NCI-H460 (cell line): ENCODE measurements at regions not wholly inside any gene's neighbourhood (a gene's known extent, or its start where the extent isn't known, plus 50 kb on each side); places are given as distances from the start of the nearest gene placed in this dataset.
"Not testable (repeated sequence)": the region's sequence is repeated elsewhere in the genome, so short reads cannot be mapped to it uniquely, and the experiment has no call there.

Experiments
- DNase-seq: peaks from one replicate; pipeline ENCODE4 v3.0.0-alpha.2; 2016; ENCODE audit warnings: low read depth; ENCODE audit errors: extremely low read depth

GRCh38 chr2:47728551-47728950 is 54.4 kb upstream of the MSH6 start:
- DNase-seq, result no peak

DNA sequence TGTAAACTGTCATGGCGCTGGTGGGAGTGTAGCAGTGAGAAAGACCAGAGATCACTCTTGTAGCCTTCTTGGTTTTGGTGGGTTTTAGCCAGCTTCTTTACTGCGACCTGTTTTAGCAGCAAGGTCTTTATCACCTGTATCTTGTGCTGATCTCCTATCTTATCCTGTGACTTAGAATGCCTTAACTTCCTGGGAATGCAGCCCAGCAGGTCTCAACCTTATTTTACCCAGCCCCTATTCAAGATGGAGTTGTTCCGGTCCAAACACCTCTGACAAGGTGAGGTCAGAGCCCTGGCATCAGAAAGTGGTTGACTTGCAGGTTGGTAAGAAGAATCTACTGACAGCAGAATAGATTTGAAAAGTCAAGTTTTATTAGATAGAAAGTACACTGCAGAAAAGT is 55.0 kb upstream of the MSH6 start:
- DNase-seq, result no peak

DNA sequence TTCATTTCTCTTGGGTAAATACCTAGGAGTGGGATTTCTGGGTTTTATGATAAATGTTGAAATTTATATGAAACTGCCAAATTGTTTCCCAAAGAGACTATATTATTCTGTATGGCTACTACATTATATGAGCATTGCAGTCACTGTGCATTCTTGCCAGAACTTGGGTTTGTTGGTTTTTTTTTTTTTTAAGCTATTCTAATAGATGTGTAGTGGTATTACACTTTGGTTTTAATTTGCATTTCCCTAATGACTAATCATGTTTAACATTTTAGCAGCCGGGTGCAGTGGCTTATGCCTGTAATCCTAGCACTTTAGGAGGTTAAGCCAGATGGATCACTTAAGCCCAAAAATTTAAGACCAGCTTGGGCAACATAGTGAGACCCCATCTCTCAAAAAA is 56.0 kb upstream of the MSH6 start:
- DNase-seq, result not testable (repeated sequence)

- no peak for DNase-seq
Measured at GRCh38 chr2:47725808-47726207, 57.1 kb upstream of the MSH6 start.

- DNase-seq, result no peak
Measured at GRCh38 chr2:47724221-47724981, 58.5 kb upstream of the MSH6 start.

DNA sequence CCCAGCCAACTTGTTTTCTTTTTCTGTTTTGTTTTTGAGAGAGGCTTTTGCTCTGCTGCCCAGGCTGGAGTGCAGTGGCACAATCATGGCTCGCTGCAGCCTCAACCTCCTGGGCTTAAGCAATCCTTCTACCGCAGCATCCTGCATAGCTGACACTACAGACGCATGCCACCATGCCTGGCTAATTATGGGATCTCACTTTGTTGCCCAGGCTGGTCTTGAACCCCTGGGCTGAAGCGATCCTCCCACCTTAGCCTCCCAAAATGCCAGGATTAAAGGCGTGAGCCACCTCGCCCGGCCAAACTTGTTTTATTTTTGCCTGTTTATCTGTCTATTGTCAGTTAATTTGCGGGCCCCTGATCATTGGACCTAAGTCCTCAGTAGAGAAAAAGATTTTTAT is 61.6 kb upstream of the MSH6 start:
- no peak for DNase-seq

DNA sequence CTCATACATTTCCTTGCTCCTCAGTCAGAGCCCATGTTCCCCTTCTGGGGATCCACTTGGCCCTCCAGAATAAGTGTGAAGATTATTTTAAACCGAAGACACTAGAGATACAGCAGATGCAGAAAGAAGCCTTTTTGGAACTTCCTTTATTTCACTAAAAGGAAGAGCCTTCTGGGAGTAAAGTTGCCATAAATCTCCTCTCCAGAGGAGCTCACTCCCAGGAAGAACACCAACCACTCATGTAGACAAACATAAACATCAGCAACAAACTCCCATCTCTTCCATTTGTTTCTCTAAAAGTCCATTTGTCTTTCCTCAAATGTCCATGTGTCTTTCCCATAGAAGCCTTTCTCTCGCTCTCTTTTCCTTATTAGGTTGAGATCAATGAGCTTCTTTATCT is 62.4 kb upstream of the MSH6 start:
- no peak for DNase-seq

GRCh38 chr2:47720036-47720435 is 62.9 kb upstream of the MSH6 start:
- DNase-seq, result no peak

DNA sequence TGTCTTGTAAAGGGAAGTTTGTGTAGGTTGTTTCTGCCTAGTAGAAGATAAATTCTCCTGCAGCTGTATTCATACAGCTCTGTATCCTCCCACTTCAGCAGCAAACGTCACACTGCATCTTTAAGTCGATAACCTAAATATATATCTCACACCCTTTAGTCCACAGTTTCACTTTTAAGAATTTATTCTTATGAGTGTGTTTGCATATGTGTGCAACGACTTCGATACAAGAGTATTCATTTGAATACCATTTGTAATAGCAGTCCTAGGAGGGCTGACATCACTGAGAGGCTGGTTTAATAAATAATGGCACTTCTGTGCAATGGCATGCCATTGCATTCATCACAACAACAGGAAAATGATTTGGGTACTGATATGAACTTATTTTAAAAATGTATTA is 63.8 kb upstream of the MSH6 start:
- no peak for DNase-seq

DNA sequence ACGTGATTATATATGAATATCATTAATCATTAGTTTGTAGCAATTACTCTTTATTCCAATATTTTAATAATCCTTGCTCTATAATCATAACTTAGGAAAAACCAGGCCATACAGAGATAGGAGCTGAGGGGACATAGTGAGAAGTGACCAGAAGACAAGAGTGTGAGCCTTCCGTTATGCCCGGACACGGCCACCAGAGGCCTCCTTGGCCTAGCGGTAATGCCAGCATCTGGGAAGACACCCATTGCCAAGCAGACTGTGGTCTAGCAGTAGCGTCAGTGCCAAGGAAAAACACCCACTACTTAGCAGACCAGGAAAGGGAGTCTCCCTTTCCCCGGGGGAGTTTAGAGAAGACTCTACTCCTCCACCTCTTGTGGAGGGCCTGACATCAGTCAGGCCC is 66.6 kb upstream of the MSH6 start:
- peak; percentile 2 for DNase-seq

GRCh38 chr2:47715552-47715951 is 67.4 kb upstream of the MSH6 start:
- DNase-seq, result no peak

- DNase-seq, result no peak
Measured at GRCh38 chr2:47708801-47709499, 74.0 kb upstream of the MSH6 start.

DNA sequence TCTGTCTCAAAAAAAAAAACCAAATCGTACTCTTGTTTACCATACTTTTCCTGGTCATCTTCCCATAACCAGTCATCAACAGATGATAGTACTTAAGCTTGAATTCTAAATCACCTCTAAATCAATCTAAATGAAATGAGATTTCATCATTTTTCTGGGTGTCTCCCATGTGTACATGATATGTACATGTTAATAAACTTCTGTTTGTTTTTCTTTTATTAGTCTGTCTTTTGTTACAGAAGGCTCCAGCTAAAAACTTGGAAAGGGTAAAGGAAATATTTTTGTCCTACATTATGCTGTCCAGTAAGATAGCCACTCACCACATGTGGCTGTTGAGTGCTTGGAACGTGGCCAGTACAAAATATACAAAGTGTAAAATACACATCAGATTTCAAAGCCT is 78.7 kb upstream of the MSH6 start:
- DNase-seq, result no peak

GRCh38 chr2:47699533-47700215 is 83.3 kb upstream of the MSH6 start:
- no peak for DNase-seq

GRCh38 chr2:47698436-47698972 is 84.4 kb upstream of the MSH6 start:
- not testable (repeated sequence) for DNase-seq

DNA sequence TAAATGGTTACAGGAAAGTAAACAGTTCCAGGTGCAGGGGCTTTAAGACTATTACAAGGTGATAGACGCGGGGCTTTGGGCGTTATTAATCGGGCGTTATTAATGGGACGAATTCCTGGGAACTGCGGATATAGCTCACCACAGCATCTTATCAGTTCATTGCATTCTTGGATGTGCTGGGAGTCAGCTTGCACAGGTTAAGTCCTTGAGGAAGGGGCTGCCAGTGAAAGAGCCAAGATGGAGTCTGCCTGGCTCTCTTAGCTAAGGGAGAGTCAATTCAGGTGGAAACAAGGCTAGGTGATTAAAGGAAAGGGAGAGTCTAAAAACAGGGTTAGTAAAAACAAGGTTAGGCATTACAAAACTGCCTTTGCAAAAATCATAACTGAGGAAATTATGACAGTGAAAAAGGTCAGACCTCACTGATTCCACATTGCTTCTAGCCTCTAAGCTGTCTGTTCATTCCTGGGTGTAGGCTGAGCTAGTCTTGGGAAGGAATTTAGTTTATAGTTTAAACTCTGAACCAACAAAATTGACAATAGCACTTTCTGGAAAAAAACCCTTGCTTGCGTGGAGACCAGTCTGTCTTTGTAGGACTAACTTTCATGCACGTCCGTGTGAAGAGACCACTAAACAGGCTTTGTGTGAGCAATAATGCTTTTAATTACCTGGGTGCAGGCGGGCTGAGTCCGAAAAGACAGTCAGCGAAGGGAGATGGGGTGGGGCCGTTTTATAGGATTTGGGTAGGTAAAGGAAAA is 85.1 kb upstream of the MSH6 start:
- DNase-seq, result not testable (repeated sequence)

GRCh38 chr2:47697000-47697601 is 85.8 kb upstream of the MSH6 start:
- no peak for DNase-seq

DNA sequence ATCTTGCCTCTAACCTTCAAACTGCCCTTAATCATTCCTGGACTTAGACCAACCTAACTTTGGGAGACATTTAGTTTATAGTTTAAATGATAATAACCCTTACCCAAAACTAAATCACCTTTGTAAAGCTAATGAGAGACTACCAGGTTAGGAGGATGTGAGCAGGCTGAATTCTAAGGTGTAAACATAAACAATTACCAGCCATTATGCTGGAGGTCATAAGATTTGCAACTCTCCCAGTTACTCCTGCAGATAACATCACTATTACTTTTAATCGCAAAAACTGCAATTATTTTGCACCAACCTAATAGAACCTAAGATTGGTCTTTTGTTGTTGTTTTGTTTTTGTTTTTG is 86.5 kb upstream of the MSH6 start:
- no peak for DNase-seq

DNA sequence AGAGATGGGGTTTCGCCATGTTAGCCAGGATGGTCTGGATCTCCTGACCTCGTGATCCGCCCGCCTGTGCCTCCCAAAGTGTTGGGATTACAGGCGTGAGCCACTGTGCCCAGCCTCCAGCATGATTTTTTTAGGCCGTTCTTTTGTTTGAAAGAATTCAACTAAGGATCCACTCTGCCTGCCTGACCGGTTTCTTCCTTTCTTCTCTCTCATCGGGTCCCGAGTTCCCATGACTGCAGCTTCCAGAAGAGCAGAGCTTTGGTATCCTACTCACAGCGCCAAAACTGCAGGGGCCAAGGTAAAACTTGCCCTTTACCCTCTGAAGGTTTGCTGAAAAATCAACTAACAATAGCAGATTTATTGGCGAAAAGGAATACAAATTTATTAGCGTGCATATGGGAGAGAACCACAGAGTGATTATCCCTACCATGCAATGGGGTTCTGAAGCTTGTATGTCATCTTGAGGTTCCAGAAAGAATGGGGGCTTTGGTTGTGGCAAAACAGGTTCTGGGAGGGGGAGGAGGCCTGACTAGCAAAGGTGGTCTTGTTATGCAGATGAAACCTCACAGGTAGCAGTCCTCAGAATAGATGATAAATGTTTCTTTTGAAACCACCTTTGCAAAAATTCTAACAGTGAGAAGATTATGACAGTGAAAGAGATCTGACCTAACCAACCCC is 87.0 kb upstream of the MSH6 start:
- DNase-seq, result no peak

DNA sequence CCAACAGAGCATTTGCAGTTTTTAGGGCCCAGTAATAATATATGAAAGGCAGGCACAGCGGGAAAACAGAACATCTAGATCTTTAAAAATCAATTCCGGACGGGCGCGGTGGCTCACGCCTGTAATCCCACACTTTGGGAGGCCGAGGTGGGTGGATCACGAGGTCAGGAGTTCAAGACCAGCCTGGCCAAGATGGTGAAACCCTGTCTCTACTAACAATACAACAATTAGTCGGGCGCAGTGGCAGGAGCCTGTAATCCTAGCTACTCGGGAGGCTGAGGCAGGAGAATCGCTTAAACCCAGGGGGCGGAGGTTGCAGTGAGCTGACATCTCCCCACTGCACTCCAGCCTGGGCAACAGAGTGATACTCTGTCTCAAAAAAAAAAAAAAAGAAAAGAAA is 88.5 kb upstream of the MSH6 start:
- DNase-seq, result not testable (repeated sequence)
